IPS DF 6.9 (cell line): ENCODE measurements at regions not wholly inside any gene's neighbourhood (a gene's known extent, or its start where the extent isn't known, plus 50 kb on each side); places are given as distances from the start of the nearest gene placed in this dataset.
"Not testable (repeated sequence)": the region's sequence is repeated elsewhere in the genome, so short reads cannot be mapped to it uniquely, and the experiment has no call there.

Source experiments
- DNase-seq: peaks from one replicate; pipeline ENCODE4 v3.0.0-alpha.2; 2013; ENCODE audit warnings: low read depth, low spot score
- H3K27ac ChIP-seq: one replicate; pipeline ENCODE4 v1.5.1; 2013; ENCODE audit warnings: low read length, control low read depth
- H3K27me3 ChIP-seq: 2 replicates; pipeline ENCODE4 v1.6.1; 2013; ENCODE audit warnings: mild to moderate bottlenecking, low read length; ENCODE audit not compliant: control insufficient read depth, insufficient read depth
- H3K36me3 ChIP-seq: 2 replicates; pipeline ENCODE4 v1.6.1; 2013; ENCODE audit warnings: low read length; ENCODE audit not compliant: control insufficient read depth, insufficient read depth
- H3K4me1 ChIP-seq: 2 replicates; pipeline ENCODE4 v1.6.1; 2013; ENCODE audit warnings: low read length; ENCODE audit not compliant: control insufficient read depth, insufficient read depth
- H3K4me3 ChIP-seq: 2 replicates; pipeline ENCODE4 v1.5.1; 2013; ENCODE audit warnings: mild to moderate bottlenecking, low read length
- H3K9me3 ChIP-seq: 2 replicates; pipeline ENCODE4 v1.6.1; 2013; ENCODE audit warnings: low read length, inconsistent platforms; ENCODE audit not compliant: control insufficient read depth, insufficient read depth
- WGBS: extraction: QIAGEN DNeasy Blood & Tissue Kit; methylation state at CpG from one replicate; pipeline ENCODE4 v1.1.7; 2013; ENCODE audit warnings: mixed read lengths, missing lambda C conversion rate; ENCODE audit not compliant: insufficient read length, insufficient coverage; 5-methylcytosine and 5-hydroxymethylcytosine counted together

DNA sequence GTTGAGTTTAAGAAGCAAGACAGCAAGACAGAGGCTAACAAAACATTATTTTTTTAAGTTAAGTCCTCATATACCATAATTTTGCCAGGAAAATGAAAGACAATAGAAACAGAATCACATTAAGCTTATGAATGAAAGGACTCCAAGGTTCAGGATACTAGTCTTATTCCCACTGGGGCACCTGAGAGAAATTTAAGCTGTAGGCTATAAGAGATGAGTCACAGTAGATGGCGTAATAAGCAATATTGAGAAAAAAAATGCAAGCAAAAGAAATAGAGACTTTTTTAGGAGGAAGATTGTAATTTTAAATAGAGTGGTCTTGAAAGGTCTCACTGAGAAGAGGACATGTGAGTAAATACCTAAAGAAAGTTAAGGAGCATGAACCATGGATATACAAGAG lies 57.1 kb upstream of the KIF2B start:
- no peak for DNase-seq
- Histone ChIP-seq H3K9me3 (no peaks in the 10 kb centered on the region), H3K4me1 (no peaks in the 10 kb centered on the region), H3K4me3 (no peak overlapping the region), H3K27me3 (no peaks in the 10 kb centered on the region), H3K36me3 (no peaks in the 10 kb centered on the region), H3K27ac (no peak overlapping the region)
- no CpG with 5 or more reads among the region's 1 CpG for WGBS

DNA sequence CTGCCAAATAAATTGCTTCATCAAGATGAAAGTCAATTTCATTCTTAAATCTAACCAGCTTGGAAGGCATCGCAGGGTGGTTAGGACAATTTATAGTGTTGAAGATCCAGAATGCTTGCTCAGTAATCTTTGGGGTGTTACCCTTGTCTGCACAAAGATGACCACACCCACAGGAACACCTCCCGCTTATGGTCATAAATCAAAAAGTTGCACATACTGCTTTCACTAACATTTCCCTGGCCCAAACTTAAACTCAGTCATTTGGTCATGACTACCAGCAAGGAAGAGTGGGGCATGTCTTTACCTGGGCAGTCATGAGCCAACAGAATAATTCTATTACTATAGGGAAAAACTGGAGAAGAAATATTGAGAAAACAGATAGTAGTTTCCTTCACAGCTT lies 57.6 kb upstream of the KIF2B start:
- no peaks in the 10 kb centered on the region for H3K36me3 ChIP-seq
- no peak for DNase-seq
- no CpG with 5 or more reads among the region's 2 CpGs for WGBS
- no peaks in the 10 kb centered on the region for H3K9me3 ChIP-seq
- no peaks in the 10 kb centered on the region for H3K4me1 ChIP-seq
- H3K27me3 ChIP-seq = no peaks in the 10 kb centered on the region
- no peak overlapping the region for H3K4me3 ChIP-seq
- H3K27ac ChIP-seq = no peak overlapping the region

DNA sequence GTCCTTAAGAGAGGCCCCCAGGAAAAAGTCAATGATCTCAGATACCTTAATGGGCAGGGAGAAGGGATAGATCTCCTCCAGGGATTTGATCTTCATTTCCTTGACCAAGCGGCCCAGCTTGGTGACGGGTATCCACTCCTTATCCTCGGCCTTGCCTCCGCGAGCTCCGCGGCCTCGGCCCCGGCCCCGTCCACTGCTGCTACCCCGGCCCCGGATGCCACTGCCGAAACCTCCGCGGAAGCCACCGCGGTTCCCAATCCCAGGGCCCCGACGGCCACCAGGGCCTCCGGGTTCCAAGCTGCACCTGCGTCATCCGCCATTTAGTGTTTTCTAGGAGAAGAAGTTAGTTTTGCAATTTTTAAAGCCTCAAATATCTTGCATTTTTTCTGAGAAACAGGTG lies 65.2 kb upstream of the KIF2B start:
- H3K27ac ChIP-seq = no peak overlapping the region
- no peak overlapping the region for H3K4me3 ChIP-seq
- no peaks in the 10 kb centered on the region for H3K27me3 ChIP-seq
- no peaks in the 10 kb centered on the region for H3K4me1 ChIP-seq
- no peaks in the 10 kb centered on the region for H3K36me3 ChIP-seq
- DNase-seq = no peak
- no CpG with 5 or more reads among the region's 22 CpGs for WGBS
- no peaks in the 10 kb centered on the region for H3K9me3 ChIP-seq

DNA sequence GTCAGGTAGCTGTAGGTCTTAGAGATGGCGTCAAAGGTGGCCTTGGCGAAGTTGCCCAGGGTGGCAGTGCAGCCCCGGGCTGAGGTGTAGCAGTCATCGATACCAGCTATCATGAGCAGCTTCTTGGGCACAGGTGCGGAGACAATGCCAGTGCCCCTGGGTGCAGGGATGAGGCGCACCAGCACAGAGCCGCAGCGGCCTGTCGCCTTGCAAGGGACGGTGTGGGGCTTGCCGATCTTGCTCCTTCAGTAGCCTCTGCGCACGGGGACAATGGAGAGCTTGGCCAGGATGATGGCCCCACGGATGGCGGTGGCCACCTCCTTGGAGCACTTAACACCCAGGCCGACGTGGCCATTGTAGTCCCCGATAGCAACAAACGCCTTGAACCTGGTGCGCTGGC lies 65.6 kb upstream of the KIF2B start:
- not testable (repeated sequence) for H3K9me3 ChIP-seq, H3K4me3 ChIP-seq, DNase-seq, H3K36me3 ChIP-seq, H3K27ac ChIP-seq, H3K4me1 ChIP-seq, H3K27me3 ChIP-seq
- WGBS = no CpG with 5 or more reads among the region's 20 CpGs

DNA sequence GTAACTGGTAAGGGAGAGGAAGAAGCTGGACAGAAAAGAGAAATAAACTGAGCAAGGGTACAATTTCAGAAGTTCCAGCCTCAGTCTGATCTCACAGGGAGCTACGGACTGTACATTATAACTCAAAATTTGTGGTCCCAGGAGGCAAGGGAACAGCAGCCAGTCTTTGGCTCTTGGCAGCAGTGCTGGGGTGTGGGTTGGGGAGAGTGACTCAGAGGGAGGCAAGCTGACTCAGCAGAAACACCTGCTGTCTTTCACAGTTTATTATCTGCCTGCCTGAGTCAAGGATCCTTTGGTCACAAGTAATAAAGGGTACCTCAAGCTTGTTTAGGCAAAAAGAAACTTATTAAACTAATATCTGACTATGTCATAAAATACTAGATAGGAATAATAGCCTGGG lies 73.5 kb upstream of the KIF2B start:
- Histone ChIP-seq H3K27ac (no peak overlapping the region), H3K9me3 (no peaks in the 10 kb centered on the region), H3K4me1 (no peaks in the 10 kb centered on the region), H3K36me3 (no peaks in the 10 kb centered on the region), H3K27me3 (no peaks in the 10 kb centered on the region), H3K4me3 (no peak overlapping the region)
- no peak for DNase-seq
- WGBS = no CpG with 5 or more reads among the region's 1 CpG

DNA sequence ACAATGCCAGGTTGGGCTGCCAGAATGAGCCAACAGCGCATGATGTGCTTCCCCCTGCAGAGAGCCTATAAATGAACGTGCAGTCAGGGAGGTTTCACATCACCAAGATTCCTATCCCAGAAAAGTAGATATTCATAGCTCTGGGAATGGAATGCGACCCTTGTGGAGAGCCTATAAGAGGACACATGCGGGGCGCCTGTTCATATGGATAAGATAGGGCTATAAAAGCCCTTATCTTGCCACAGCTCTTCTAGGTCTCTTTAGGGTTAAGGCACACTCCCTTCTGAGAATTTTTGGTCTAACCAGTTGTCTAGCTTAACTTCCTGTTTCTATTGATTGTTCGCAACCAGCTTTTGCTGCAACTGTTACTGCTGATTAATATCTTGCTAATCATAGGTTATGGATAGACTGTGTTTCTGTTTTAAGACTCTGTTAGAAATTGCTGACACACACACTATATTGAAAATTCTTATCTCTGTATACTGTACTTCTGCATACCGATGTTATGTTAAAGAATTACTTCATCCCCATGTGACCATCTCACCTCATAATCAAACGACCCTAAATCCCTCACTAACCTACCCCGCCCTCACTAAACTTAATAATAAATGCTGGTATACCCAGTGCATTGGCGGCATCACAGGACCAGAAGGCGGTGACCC lies 74.4 kb upstream of the KIF2B start:
- H3K36me3 ChIP-seq, H3K4me1 ChIP-seq, H3K4me3 ChIP-seq, H3K27me3 ChIP-seq, H3K27ac ChIP-seq, H3K9me3 ChIP-seq: not testable (repeated sequence)
- peak; percentile 25 for DNase-seq
- no CpG with 5 or more reads among the region's 11 CpGs for WGBS

DNA sequence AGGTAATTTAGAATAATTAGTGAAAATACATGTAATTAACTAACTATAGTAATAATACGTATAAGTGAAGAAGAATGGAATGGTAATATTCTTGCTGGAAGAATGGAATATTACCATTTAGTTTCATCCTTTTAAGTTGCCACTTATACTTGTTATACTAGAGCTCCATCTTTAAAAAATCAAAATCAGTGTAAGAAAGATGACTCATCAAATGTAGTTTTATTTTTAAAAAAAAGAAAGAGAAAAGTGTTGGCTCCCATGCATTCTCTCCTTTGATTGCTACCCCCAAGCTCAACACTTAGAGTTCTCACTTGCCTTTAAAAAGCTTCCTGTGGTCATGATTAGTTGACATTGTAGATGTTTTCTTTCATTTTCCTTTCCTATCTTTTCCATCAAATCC lies 82.4 kb upstream of the KIF2B start:
- Histone ChIP-seq H3K36me3 (no peaks in the 10 kb centered on the region), H3K4me1 (peaks cover 3% of the 10 kb centered on the region; the same call in 1 of the 2 replicates), H3K27me3 (no peaks in the 10 kb centered on the region), H3K9me3 (no peaks in the 10 kb centered on the region), H3K27ac (no peak overlapping the region), H3K4me3 (no peak overlapping the region)
- no peak for DNase-seq
- WGBS = no CpG with 5 or more reads among the region's 1 CpG

DNA sequence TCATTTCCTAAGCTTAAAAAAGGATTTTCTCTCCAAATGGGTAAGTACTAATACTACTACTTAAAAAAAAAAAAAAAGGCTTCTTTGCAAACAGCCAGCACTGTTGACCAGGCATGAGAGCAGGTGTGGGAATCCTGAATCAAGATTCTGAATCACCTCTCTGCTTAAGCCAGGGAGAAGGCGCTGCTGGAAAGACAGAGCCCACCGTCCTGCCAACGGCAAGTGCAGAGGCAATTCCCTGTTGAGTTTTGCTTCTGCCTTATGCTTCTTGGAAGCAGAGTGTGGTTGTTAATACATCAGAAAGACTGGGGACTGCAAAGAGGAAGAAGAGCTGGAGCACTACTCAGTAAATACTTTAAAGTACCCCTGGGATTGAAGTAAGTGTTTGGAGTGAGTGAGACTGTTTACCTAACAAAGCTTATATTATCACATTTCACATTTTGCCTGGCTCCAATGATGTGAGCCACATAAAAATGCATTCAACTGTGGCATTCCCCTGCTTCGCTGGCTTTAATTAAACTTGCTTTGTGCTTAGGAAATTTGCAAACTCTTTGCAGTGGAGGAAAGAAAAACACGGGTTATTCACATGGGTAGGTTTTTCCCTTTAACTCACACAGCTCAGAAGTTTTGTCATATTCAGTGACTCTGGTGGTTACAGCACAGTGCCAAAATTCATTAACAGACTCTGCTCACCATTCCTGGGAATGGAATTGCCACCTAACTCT lies 86.0 kb upstream of the KIF2B start:
- Histone ChIP-seq H3K27ac (no peak overlapping the region), H3K4me1 (peaks cover 3% of the 10 kb centered on the region; the same call in 1 of the 2 replicates), H3K9me3 (no peaks in the 10 kb centered on the region), H3K36me3 (no peaks in the 10 kb centered on the region), H3K27me3 (no peaks in the 10 kb centered on the region), H3K4me3 (no peak overlapping the region)
- DNase-seq = no peak
- WGBS = no CpG with 5 or more reads among the region's 5 CpGs

DNA sequence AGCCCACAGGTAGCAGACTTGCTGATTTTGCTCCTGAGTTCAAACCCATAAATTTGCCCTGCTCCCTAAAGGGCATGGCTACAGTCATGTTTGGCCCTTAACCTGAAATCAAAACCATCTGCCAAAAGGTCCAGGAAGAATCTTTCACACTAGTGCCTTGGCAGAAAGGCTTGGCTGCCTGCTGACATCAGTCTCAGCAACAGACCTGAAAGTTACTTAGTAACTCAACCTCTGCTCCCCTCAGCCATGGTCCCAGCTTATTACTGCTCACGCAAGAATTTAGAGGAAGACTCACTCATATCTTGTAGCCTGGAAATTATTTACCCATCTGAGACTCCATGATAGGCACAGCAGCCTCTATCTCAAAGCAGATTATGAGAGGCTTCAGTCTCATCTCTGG lies 98.0 kb upstream of the KIF2B start:
- no CpG with 5 or more reads among the region's 1 CpG for WGBS
- no peak for DNase-seq
- no peaks in the 10 kb centered on the region for H3K4me1 ChIP-seq

DNA sequence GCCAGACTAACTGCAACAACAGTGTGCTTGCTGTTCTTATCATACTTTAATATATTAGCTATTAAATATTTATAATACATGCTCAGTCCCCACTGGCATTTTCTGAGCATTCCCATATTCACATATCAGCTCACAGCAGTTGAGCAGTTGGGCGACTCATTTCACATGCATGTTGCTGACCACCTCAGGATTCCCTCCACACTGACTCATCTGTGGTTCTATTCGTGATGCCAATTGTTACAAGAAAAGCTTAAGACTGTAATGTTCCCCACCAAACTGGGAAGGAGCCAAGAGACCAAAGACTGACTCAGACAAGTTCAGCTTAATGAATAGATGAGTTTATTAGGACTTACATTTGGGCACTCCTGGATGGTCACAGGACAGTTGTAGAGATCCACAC lies 100.3 kb upstream of the KIF2B start:
- Histone ChIP-seq H3K9me3 (no peaks in the 10 kb centered on the region), H3K4me1 (no peaks in the 10 kb centered on the region), H3K27me3 (no peaks in the 10 kb centered on the region), H3K4me3 (no peak overlapping the region), H3K36me3 (no peaks in the 10 kb centered on the region), H3K27ac (no peak overlapping the region)
- WGBS = no CpG with 5 or more reads among the region's 2 CpGs
- DNase-seq = no peak

More for the DNA sequence above, 98.0 kb upstream of the KIF2B start:
- Histone ChIP-seq H3K27ac (no peak overlapping the region), H3K36me3 (no peaks in the 10 kb centered on the region), H3K9me3 (no peaks in the 10 kb centered on the region), H3K27me3 (no peaks in the 10 kb centered on the region), H3K4me3 (no peak overlapping the region)

DNA sequence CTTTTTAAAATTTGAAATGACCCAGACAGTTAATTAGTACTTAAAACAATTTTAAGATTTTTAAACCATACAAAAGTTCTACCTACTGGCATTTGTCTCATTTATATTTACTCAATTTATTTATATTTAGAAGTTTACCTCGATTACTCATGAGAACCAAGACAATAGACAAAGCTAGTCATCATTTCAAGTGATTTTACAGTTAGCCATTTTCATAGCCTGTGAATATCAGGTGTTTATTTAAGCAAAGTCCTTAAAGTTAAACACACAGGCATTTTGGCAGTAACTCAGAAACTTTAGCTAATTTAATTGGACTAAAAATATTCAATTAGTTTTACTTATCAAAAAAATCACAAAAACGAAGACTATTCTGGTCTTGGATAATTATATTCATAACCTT lies 101.6 kb upstream of the KIF2B start:
- no CpG with 5 or more reads among the region's 2 CpGs for WGBS
- H3K4me3 ChIP-seq = no peak overlapping the region
- no peaks in the 10 kb centered on the region for H3K27me3 ChIP-seq
- no peaks in the 10 kb centered on the region for H3K9me3 ChIP-seq
- H3K4me1 ChIP-seq = no peaks in the 10 kb centered on the region
- DNase-seq = no peak
- no peaks in the 10 kb centered on the region for H3K36me3 ChIP-seq
- no peak overlapping the region for H3K27ac ChIP-seq
